Uterus (tissue), 3 donors: ENCODE measurements at regions not wholly inside any gene's neighbourhood (a gene's known extent, or its start where the extent isn't known, plus 50 kb on each side); places are given as distances from the start of the nearest gene placed in this dataset.
A peak's percentile ranks its signal among the peaks of the same experiment; 100 is the strongest.

Experiments used
- DNase-seq, 2 donors: peaks; one replicate each; pipeline ENCODE4 v3.0.0-alpha.2; 2019 to 2020
- H3K27ac ChIP-seq, 2 donors: fragments of 200-600 bp; sonication (generic); 1 replicate in 1 of 2; 2 replicates in 1 of 2; pipeline ENCODE4 v1.5.1; 2016 to 2018
- H3K27me3 ChIP-seq, 2 donors: fragments of 200-600 bp; sonication (generic); one replicate each; pipeline ENCODE4 v1.5.1; 2018 to 2019; ENCODE audit warnings: control low read depth in 1 of 2
- H3K36me3 ChIP-seq, 2 donors: fragments of 200-600 bp; sonication (generic); one replicate each; pipeline ENCODE4 v1.5.1; 2019; ENCODE audit warnings: control low read depth in 1 of 2
- H3K4me1 ChIP-seq, 2 donors: fragments of 200-600 bp; sonication (generic); one replicate each; pipeline ENCODE4 v1.5.1; 2018 to 2019; ENCODE audit warnings: control low read depth in 1 of 2
- H3K4me3 ChIP-seq, 2 donors: fragments of 200-600 bp; sonication (generic); 1 replicate in 1 of 2; 2 replicates in 1 of 2; pipeline ENCODE4 v1.5.1; 2018 to 2019; ENCODE audit warnings: mild to moderate bottlenecking in 1 of 2
- H3K9me3 ChIP-seq, 2 donors: fragments of 200-600 bp; sonication (generic); one replicate each; pipeline ENCODE4 v1.5.1; 2019; ENCODE audit warnings: control low read depth in 1 of 2
- CTCF ChIP-seq, 4 experiments: fragments of 200-600 bp in 2 of 4; fragments of 450-650 bp in 2 of 4; sonication (generic) in 2 of 4; IDR thresholded peaks; one replicate each; pipeline ENCODE4 v1.5.1; 2016 to 2019; ENCODE audit warnings: antibody characterized with exemption in 4 of 4, mild to moderate bottlenecking in 2 of 4, moderate library complexity in 1 of 4
- POLR2A ChIP-seq, 2 donors: fragments of 450-650 bp; IDR thresholded peaks; one replicate each; pipeline ENCODE4 v1.6.1; 2016; ENCODE audit warnings: antibody characterized with exemption in 2 of 2, mild to moderate bottlenecking in 1 of 2, moderate library complexity in 1 of 2
- intact Hi-C: fragments of 100-400 bp; cut with DNase I; formaldehyde crosslinking; loops from one replicate; pipeline ENCODE4 v1.15.1; 2023; ENCODE audit warnings: low total_unique reads
- donor health status: DM: yes; HTN: yes; CAD: no.

DNA sequence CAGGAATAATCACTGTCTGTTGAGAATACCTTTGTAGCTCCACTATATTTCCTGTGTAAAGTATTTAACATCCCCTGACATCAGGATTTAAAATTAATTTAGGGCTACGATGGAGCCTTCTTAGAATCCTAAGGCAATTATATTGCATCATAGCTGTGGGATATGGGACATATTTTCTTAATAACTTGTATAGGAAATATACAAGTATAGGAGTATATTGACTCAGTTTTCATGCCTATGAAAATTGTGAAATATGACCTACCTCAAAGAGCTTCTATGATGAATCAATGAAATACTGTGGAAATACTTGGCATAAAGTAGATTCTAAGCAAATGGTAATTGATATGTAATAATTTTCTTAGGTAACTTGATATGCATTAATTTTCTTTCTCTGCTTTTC is 221.0 kb upstream of the KLF4 start:
- Histone ChIP-seq H3K27me3 (no peaks in the 10 kb centered on the region), H3K27ac (no peak overlapping the region), H3K36me3 (no peaks in the 10 kb centered on the region), H3K4me3 (no peak overlapping the region), H3K4me1 (no peaks in the 10 kb centered on the region), H3K9me3 (no peaks in the 10 kb centered on the region)
- no peak for TF ChIP-seq CTCF (IDR thresholded peaks at IDR 0.05)
- intact Hi-C loops: no loop called here
- DNase-seq: no peak

DNA sequence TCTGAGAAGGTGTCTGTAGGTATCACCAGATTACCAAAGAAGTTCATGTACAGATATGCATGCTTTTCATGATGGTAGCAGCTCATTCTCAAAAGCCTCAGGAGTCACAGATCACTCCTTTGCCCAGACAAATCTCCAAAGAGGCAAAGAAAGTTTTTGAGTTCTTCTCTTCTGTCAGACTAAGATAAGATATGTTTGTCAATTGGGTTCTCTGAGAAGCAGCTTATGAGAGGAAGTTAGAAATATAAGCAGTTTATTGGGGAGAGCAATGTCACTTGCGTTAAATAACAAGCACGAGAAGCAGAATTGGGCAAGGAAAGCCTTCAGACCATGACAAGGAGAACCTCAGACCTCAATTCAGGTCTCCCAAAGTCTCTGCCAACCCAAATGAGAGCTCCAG is 219.2 kb upstream of the KLF4 start:
- Histone ChIP-seq H3K4me1 (no peaks in the 10 kb centered on the region), H3K27ac (no peak overlapping the region), H3K27me3 (no peaks in the 10 kb centered on the region), H3K4me3 (no peak overlapping the region), H3K9me3 (no peaks in the 10 kb centered on the region), H3K36me3 (no peaks in the 10 kb centered on the region)
- no peak for TF ChIP-seq CTCF (IDR thresholded peaks at IDR 0.05)
- no peak for DNase-seq
- intact Hi-C loops: no loop called here

GRCh38 chr9:107707915-107708441 is 218.4 kb upstream of the KLF4 start:
- no peak for DNase-seq
- Histone ChIP-seq H3K27me3 (no peaks in the 10 kb centered on the region), H3K27ac (no peak overlapping the region), H3K9me3 (no peaks in the 10 kb centered on the region), H3K4me1 (no peaks in the 10 kb centered on the region), H3K36me3 (no peaks in the 10 kb centered on the region), H3K4me3 (no peak overlapping the region)
- no peak for TF ChIP-seq CTCF (IDR thresholded peaks at IDR 0.05)
- TF ChIP-seq POLR2A (IDR thresholded peaks at IDR 0.05): no peak
- intact Hi-C loops: no loop called here

- Histone ChIP-seq H3K9me3 (no peaks in the 10 kb centered on the region), H3K36me3 (no peaks in the 10 kb centered on the region), H3K27me3 (no peaks in the 10 kb centered on the region), H3K4me3 (no peak overlapping the region), H3K4me1 (no peaks in the 10 kb centered on the region), H3K27ac (peak overlapping the region in 1 of 2 donors; percentile 21)
- TF ChIP-seq POLR2A (IDR thresholded peaks at IDR 0.05): no peak
- no peak for TF ChIP-seq CTCF (IDR thresholded peaks at IDR 0.05)
- intact Hi-C loops: no loop called here
- DNase-seq: peak in 1 of 2 donors; percentile 20
These were observed 217.9 kb upstream of the KLF4 start for GRCh38 chr9:107707428-107707837.

DNA sequence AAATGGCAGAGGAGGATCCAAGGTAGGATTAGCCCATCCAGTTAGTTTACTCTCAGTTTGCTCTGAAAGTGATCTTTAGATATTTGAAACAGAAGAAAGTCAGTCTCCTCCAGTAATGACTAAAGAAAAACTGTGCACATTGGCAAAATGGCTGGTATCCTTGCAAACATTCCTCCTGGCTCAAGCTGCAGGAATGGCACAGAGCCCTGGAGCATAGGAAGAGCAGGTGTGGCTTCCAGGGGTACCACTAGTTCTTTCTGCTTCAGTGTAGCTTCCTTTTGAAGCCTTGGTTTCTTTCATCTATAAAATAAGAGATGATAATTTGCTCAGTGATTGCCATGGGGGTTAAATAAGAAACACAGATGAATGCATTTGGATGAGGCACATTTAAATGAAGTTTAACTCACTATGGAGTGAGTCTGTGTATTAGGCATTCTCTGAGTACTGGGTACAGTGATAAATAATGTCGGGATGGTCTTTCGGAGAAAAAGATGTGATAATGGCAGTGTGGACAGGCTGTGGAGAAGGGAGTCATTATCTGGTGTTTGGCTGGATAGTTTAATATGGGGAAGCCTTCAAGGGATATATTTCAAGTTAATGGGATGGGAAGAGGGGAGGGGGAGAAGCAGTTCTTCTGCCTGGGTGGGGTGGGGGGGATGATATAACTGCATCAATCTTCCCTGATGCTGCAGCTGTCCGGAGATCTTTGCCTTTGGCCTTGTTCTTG is 217.3 kb upstream of the KLF4 start:
- Histone ChIP-seq H3K27me3 (no peaks in the 10 kb centered on the region), H3K9me3 (no peaks in the 10 kb centered on the region), H3K36me3 (no peaks in the 10 kb centered on the region), H3K4me3 (no peak overlapping the region), H3K27ac (peak overlapping the region in 1 of 2 donors; percentile 21), H3K4me1 (no peaks in the 10 kb centered on the region)
- intact Hi-C loops: no loop called here
- TF ChIP-seq CTCF (IDR thresholded peaks at IDR 0.05) (no peak), POLR2A (IDR thresholded peaks at IDR 0.05) (no peak)
- DNase-seq: no peak
